GM21529 (cell line): ENCODE measurements at regions not wholly inside any gene's neighbourhood (a gene's known extent, or its start where the extent isn't known, plus 50 kb on each side); places are given as distances from the start of the nearest gene placed in this dataset.
"Not testable (repeated sequence)": the region's sequence is repeated elsewhere in the genome, so short reads cannot be mapped to it uniquely, and the experiment has no call there.

Experiments
- ATAC-seq: cut with Tn5 transposase; IDR thresholded peaks from one replicate; pipeline ENCODE4 v1.9.1; 2021; ENCODE audit not compliant: unreplicated experiment

DNA sequence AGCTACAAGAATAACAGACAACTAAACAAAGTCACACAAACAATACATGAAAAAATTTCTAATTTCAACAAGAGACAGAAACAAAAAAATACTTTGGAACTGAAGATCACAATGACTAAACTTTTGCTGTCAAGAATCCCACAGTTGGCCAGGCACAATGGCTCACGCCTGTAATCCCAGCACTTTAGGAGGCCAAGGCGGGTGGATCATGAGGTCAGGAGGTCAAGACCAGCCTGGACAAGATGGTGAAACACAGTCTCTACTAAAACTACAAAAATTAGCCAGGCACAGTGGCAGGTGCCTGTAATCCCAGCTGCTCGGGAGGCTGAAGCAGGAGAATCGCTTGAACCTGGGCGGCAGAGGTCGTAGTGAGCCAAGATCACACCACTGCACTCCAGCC lies 861.6 kb downstream of the UQCRFS1 start:
- not testable (repeated sequence) for ATAC-seq

DNA sequence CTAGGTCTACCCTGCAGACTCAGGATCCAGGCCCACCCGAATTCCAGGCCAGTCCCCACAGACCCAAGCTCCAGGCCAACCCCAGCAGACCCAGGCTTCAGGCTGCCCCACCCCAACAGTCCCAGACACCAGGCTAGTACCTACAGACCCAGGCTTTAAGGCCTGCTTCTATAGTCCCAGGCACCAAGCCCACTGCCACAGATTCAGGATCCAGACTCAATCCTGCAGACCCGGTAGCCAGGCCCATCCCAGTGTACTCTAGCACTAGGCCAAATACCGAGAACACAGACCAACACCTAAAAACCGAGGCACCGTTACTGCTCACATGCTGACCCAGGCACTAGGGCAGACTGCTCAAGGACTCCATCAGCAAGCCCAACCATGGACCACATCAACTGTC lies 862.3 kb downstream of the UQCRFS1 start:
- ATAC-seq, result no peak

GRCh38 chr19:28350037-28350436 lies 862.9 kb downstream of the UQCRFS1 start:
- ATAC-seq, result no peak

DNA sequence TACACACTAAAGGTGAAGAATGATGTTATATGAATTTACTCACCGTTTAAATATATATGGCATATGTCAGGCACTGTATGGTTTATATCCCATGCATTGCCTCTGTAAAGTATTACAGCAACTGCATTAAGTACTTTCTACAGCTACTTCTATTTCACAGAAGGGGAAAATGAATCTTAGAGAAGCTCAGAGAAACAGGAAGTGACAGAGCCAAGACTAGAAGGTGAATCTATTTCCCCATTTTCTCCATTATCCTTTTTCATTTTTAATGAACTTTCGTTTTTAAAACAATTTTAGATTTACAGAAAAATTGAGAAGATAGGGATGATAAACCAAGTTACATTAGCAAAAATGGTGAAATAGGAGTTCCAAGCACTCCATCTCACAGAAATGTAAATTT lies 863.3 kb downstream of the UQCRFS1 start:
- no peak for ATAC-seq

GRCh38 chr19:28345811-28346210 lies 867.1 kb downstream of the UQCRFS1 start:
- ATAC-seq, result no peak

- no peak for ATAC-seq
These were observed 871.1 kb downstream of the UQCRFS1 start for GRCh38 chr19:28341810-28342350.

- no peak for ATAC-seq
These were observed 878.5 kb downstream of the UQCRFS1 start for GRCh38 chr19:28334419-28334818.

DNA sequence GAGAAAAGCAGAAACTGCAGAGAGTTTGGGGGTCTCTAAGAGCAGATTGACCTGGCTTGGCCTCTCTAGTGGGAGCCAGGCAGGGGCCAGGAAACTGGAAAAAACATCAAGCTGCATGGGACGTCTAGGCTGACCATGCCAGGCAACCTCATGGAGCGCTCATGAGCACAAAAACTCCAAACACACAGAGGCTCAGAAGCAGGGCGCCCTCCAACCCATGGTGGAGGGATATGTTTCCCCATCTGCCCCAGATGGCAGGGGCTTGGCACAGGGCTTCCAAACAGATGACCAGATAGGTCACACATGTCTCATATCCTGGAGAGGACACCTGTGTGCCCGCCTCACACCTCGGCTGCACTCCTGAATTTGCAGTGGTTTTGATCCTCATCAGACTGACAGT lies 879.0 kb downstream of the UQCRFS1 start:
- no peak for ATAC-seq

GRCh38 chr19:28332886-28333285 lies 880.1 kb downstream of the UQCRFS1 start:
- ATAC-seq, result no peak

- no peak for ATAC-seq
These were observed 880.6 kb downstream of the UQCRFS1 start for GRCh38 chr19:28332351-28332750.

DNA sequence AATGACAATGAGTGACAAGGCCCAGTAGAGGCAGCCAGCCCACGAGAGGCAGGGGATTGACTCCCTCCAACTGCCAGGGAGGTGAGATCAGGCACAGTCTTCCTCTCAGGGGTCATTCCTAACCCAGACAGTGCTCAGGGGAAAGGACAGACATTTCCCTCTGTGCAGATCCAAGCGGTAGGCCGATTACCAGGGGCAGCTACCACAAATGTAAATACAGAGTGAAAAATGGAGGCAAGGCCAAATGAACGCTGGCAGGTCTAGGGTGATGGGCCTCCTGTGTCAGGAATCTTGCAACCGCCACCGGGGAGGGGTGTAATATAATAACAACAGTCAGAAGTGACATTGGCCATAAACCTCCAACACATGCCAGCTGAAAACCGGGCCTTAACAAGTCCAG lies 881.4 kb downstream of the UQCRFS1 start:
- no peak for ATAC-seq

- no peak for ATAC-seq
These were observed 882.1 kb downstream of the UQCRFS1 start for GRCh38 chr19:28330831-28331230.

DNA sequence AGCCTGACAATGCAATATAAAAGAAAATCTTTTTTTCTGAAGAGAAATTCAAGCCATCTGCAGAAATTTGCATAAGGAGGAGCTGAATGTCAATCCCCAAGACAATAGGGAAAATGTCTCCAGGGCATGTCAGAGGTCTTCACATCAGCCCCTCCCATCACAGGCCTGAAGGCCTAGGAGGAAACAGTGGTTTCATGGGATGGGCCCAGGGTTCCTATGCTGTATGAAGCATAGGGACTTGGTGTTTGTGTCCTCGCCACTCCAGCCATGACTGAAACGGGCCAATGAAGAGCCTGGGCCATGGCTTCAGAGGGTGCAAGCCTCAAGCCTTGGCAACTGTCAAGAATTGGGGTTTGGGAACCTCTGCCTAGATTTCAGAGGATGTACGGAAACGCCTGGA lies 883.5 kb downstream of the UQCRFS1 start:
- ATAC-seq, result no peak

GRCh38 chr19:28327905-28328304 lies 885.0 kb downstream of the UQCRFS1 start:
- ATAC-seq, result no peak

DNA sequence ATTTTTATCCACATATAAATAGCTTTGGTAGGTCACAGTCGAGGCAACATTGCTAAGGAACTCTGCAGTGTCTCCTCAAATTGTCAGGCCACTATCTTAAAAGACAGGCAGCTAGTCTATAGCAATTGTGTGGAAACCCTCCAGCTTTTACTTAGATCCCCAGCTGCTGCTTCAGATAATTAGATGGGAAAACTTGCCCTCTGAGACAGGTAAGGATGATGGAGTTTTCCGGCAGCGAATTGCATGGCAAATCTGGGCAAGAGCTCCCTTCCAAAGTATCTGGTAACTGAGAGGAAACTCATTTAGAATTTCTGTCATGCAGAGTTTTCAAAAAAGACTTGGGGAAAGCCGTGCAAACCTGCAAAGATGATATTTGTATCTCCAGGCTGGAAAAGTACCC lies 886.2 kb downstream of the UQCRFS1 start:
- no peak for ATAC-seq

- no peak for ATAC-seq
These were observed 888.5 kb downstream of the UQCRFS1 start for GRCh38 chr19:28324275-28325060.

GRCh38 chr19:28322945-28323344 lies 890.0 kb downstream of the UQCRFS1 start:
- no peak for ATAC-seq

GRCh38 chr19:28322491-28322890 lies 890.5 kb downstream of the UQCRFS1 start:
- ATAC-seq, result no peak

- no peak for ATAC-seq
These were observed 893.0 kb downstream of the UQCRFS1 start for GRCh38 chr19:28319918-28320317.

GRCh38 chr19:28319227-28319626 lies 893.7 kb downstream of the UQCRFS1 start:
- ATAC-seq, result no peak

DNA sequence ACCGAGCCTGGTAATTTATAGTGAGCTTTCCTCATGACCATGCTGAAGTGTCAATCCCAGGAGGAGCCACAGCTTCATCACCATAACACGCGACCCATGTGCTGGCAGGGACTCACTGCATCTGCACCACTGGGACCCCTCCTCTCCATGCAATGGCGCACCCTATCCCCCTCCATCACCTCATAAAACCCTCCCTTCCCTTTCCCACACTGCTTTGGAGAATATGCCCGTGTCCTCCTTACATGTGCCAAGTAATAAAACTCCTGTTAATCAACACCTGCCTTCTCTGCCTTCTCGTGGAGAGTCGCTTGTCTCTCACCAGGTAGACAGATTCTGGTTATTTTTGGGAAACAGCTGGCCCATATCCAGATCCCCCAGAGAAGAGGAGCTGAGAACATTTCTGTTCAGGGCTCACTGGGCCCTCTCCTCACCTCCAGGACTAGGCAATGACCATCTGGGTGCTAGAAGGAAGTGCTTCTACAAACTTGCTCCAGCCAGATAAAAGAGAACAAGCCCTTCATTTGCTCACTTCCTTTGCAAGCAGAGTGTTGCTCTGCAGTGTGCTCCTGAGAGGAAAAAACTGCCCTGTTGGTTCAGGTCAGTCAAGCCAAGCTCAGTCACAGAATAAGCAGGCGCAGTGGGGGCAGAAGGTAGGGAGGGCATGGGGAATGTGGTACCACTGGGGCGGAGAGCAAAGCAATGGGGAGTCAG lies 894.3 kb downstream of the UQCRFS1 start:
- no peak for ATAC-seq

- no peak for ATAC-seq
These were observed 896.5 kb downstream of the UQCRFS1 start for GRCh38 chr19:28316464-28316863.
